GM12865 (cell line): ENCODE measurements at regions not wholly inside any gene's neighbourhood (a gene's known extent, or its start where the extent isn't known, plus 50 kb on each side); places are given as distances from the start of the nearest gene placed in this dataset.

Experiments used
- DNase-seq: peaks from one replicate; pipeline ENCODE4 v3.0.0; 2010; ENCODE audit warnings: low read depth
- H3K4me3 ChIP-seq: 2 replicates; pipeline ENCODE4 v1.5.1; 2011; ENCODE audit warnings: mild to moderate bottlenecking, low read depth, low read length, control low read depth
- TF ChIP-seq, protein P1 (sequence below): IDR thresholded peaks from 2 replicates; pipeline ENCODE4 v1.5.1; 2011; ENCODE audit warnings: low read length, control low read depth, low read depth, inconsistent platforms; ENCODE audit not compliant: insufficient read depth; ENCODE audit errors: missing control alignments

- H3K4me3 ChIP-seq = no peak overlapping the region
- TF ChIP-seq, protein P1, sequence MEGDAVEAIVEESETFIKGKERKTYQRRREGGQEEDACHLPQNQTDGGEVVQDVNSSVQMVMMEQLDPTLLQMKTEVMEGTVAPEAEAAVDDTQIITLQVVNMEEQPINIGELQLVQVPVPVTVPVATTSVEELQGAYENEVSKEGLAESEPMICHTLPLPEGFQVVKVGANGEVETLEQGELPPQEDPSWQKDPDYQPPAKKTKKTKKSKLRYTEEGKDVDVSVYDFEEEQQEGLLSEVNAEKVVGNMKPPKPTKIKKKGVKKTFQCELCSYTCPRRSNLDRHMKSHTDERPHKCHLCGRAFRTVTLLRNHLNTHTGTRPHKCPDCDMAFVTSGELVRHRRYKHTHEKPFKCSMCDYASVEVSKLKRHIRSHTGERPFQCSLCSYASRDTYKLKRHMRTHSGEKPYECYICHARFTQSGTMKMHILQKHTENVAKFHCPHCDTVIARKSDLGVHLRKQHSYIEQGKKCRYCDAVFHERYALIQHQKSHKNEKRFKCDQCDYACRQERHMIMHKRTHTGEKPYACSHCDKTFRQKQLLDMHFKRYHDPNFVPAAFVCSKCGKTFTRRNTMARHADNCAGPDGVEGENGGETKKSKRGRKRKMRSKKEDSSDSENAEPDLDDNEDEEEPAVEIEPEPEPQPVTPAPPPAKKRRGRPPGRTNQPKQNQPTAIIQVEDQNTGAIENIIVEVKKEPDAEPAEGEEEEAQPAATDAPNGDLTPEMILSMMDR = no peak
- no peak for DNase-seq
Measured at GRCh38 chr15:81506071-81506470, 132.1 kb upstream of the TMC3 start.

GRCh38 chr15:81504170-81504905 is 130.3 kb upstream of the TMC3 start:
- no peak for DNase-seq
- TF ChIP-seq, protein P1 = no peak

DNA sequence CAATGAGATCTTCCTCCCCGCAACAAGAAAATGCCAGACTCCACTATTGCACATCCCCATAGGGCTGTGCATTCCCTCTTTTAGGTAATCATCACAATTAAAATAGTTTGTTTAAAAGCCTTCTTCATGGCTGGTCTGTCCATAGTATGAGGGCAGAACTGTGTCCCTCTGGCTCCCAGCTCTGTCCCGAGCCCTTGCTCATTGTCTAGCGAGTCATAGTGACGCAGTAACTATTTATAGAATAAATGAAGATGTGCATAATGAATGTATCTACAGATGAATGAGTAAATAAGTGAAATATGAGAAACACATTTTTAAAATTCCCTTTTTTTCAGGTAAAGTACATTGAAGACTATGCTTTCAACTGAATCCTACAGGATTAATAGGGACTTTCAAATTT is 128.4 kb upstream of the TMC3 start:
- TF ChIP-seq, protein P1 = no peak
- DNase-seq = no peak
- no peak overlapping the region for H3K4me3 ChIP-seq

More at GRCh38 chr15:81504170-81504905, 130.3 kb upstream of the TMC3 start:
- no peak overlapping the region for H3K4me3 ChIP-seq

DNA sequence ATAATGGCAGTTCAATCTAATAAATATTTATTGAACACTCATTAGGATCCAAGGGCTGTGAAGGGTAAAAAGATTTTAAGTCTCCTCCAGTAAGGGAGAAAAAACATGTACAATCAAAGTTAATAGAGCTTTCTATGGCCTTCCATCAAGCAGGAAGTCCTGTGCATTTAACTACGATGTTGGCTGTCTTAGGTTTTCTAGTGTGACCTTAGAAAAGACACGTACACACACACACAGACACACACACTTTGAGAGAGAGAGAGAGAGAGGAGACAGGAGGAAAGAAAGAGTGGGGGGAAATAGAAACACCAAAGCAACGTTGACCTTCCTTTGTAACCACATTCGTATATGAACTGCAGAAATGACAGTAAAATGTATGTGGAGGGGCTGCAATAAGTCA is 126.1 kb upstream of the TMC3 start:
- no peak for DNase-seq
- no peak overlapping the region for H3K4me3 ChIP-seq
- TF ChIP-seq, protein P1 = no peak

- DNase-seq = no peak
- TF ChIP-seq, protein P1 = no peak
- no peak overlapping the region for H3K4me3 ChIP-seq
Measured at GRCh38 chr15:81498294-81498693, 124.3 kb upstream of the TMC3 start.

DNA sequence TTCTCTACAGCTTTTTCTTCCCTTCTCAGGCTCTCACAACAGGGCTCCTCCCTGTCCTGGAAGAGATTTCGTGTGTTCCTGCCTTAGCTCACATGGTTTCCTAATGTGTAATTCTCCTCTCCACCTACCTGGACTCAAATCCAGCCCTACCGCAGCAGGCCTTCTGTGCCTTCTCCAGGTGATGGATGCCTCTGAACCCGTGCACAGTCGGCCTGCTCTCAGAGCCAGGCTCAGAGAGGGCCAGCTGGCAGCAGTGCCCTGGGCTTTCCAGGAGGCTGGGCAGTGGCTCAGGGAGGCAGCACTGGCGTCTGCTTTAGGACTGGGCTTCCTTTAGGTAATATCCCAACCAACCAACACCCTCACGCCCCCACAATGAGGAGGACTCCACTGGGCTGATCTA is 123.2 kb upstream of the TMC3 start:
- TF ChIP-seq, protein P1 = no peak
- H3K4me3 ChIP-seq = no peak overlapping the region
- no peak for DNase-seq
